22Rv1 (cell line): ENCODE measurements at regions not wholly inside any gene's neighbourhood (a gene's known extent, or its start where the extent isn't known, plus 50 kb on each side); places are given as distances from the start of the nearest gene placed in this dataset.

ENCODE experiments used
- CTCF ChIP-seq: fragments of 450-650 bp; IDR thresholded peaks from 2 replicates; pipeline ENCODE4 v1.5.1; 2017; ENCODE audit warnings: mild to moderate bottlenecking
- ZFX ChIP-seq: fragments of 450-650 bp; IDR thresholded peaks from 2 replicates; pipeline ENCODE4 v1.6.1; 2017; ENCODE audit warnings: antibody characterized with exemption, borderline replicate concordance

- TF ChIP-seq CTCF (no peak), ZFX (no peak)
These were observed 59.8 kb upstream of the HIVEP1 start for GRCh38 chr6:11952316-11952715.
